Colonic mucosa (tissue), 4 donors: ENCODE measurements at regions not wholly inside any gene's neighbourhood (a gene's known extent, or its start where the extent isn't known, plus 50 kb on each side); places are given as distances from the start of the nearest gene placed in this dataset.

Source experiments
- DNase-seq: peaks from one replicate; pipeline ENCODE4 v3.0.0-alpha.2; 2020
- H3K27ac ChIP-seq: fragments of 200-600 bp; one replicate; pipeline ENCODE4 v1.8.0; 2021
- H3K27me3 ChIP-seq: fragments of 200-600 bp; one replicate; pipeline ENCODE4 v1.8.0; 2021
- H3K36me3 ChIP-seq: fragments of 200-600 bp; one replicate; pipeline ENCODE4 v1.8.0; 2021
- H3K4me1 ChIP-seq: fragments of 200-600 bp; one replicate; pipeline ENCODE4 v1.8.0; 2021; ENCODE audit warnings: mild to moderate bottlenecking
- H3K4me3 ChIP-seq: fragments of 200-600 bp; one replicate; pipeline ENCODE4 v1.8.0; 2021
- H3K9ac ChIP-seq, 2 donors: one replicate each; pipeline ENCODE4 v1.7.0; 2013; ENCODE audit warnings: control low read depth in 2 of 2, low read depth in 2 of 2, low read length in 2 of 2
- H3K9me3 ChIP-seq: fragments of 200-600 bp; one replicate; pipeline ENCODE4 v1.8.0; 2021
- CTCF ChIP-seq: fragments of 200-600 bp; IDR thresholded peaks from one replicate; pipeline ENCODE4 v1.8.0; 2022; ENCODE audit warnings: antibody characterized with exemption, mild to moderate bottlenecking
- intact Hi-C: fragments of 100-400 bp; cut with DNase I; formaldehyde crosslinking; loops from one replicate; pipeline ENCODE4 v1.14.1; 2022
- donor health status: healthy.
- donor health status: DM: no; HTN: no; CAD: no.
- donor health status: DM: no; HTN: no; CAD: no.

GRCh38 chr11:64492561-64492960, 63.2 kb upstream of the SLC22A11 start:
- TF ChIP-seq CTCF, result no peak
- intact Hi-C loops, result no loop called here
- Histone ChIP-seq H3K9me3 (no peaks in the 10 kb centered on the region), H3K36me3 (no peaks in the 10 kb centered on the region), H3K9ac (no peak overlapping the region), H3K27ac (no peak overlapping the region), H3K27me3 (no peaks in the 10 kb centered on the region), H3K4me1 (no peaks in the 10 kb centered on the region), H3K4me3 (no peak overlapping the region)
- no peak for DNase-seq

- H3K36me3 ChIP-seq, result no peaks in the 10 kb centered on the region
- no peak overlapping the region for H3K27ac ChIP-seq
- intact Hi-C loops, result no loop called here
- no peaks in the 10 kb centered on the region for H3K27me3 ChIP-seq
- TF ChIP-seq CTCF, result no peak
- no peak overlapping the region for H3K9ac ChIP-seq
- no peak for DNase-seq
- no peak overlapping the region for H3K4me3 ChIP-seq
- no peaks in the 10 kb centered on the region for H3K4me1 ChIP-seq
- H3K9me3 ChIP-seq, result no peaks in the 10 kb centered on the region
These were observed 57.6 kb upstream of the SLC22A11 start for GRCh38 chr11:64498136-64498535.

- Histone ChIP-seq H3K27me3 (no peaks in the 10 kb centered on the region), H3K9me3 (no peaks in the 10 kb centered on the region), H3K4me3 (no peak overlapping the region), H3K9ac (no peak overlapping the region), H3K27ac (no peak overlapping the region), H3K36me3 (no peaks in the 10 kb centered on the region), H3K4me1 (no peaks in the 10 kb centered on the region)
- TF ChIP-seq CTCF, result no peak
- intact Hi-C loops, result no loop called here
- DNase-seq, result peak; percentile 45
These were observed 56.3 kb upstream of the SLC22A11 start for GRCh38 chr11:64499261-64500004.

GRCh38 chr11:64500176-64501013, 55.3 kb upstream of the SLC22A11 start:
- H3K27me3 ChIP-seq, result no peaks in the 10 kb centered on the region

More at GRCh38 chr11:64500176-64501013, 55.3 kb upstream of the SLC22A11 start:
- DNase-seq, result no peak
- H3K9me3 ChIP-seq, result no peaks in the 10 kb centered on the region
- no peak overlapping the region for H3K4me3 ChIP-seq
- H3K36me3 ChIP-seq, result no peaks in the 10 kb centered on the region
- no peak overlapping the region for H3K27ac ChIP-seq
- no peaks in the 10 kb centered on the region for H3K4me1 ChIP-seq
- H3K9ac ChIP-seq, result no peak overlapping the region
- TF ChIP-seq CTCF, result no peak
- intact Hi-C loops, result no loop called here
